Peyer's patch (tissue), 4 donors: ENCODE measurements at regions not wholly inside any gene's neighbourhood (a gene's known extent, or its start where the extent isn't known, plus 50 kb on each side); places are given as distances from the start of the nearest gene placed in this dataset.

Experiments used
- POLR2A ChIP-seq, 2 donors: fragments of 450-650 bp; IDR thresholded peaks; one replicate each; pipeline ENCODE4 v1.5.1; 2017; ENCODE audit warnings: antibody characterized with exemption in 2 of 2, mild to moderate bottlenecking in 2 of 2, moderate library complexity in 2 of 2
- TF ChIP-seq, protein P1 (sequence below), 6 experiments: fragments of 450-650 bp in 4 of 6; fragments of 200-600 bp in 2 of 6; sonication (generic) in 1 of 6; IDR thresholded peaks; one replicate each; pipeline ENCODE4 v1.5.1; 2017 to 2019; ENCODE audit warnings: antibody characterized with exemption in 6 of 6, mild to moderate bottlenecking in 3 of 6, moderate library complexity in 1 of 6

DNA sequence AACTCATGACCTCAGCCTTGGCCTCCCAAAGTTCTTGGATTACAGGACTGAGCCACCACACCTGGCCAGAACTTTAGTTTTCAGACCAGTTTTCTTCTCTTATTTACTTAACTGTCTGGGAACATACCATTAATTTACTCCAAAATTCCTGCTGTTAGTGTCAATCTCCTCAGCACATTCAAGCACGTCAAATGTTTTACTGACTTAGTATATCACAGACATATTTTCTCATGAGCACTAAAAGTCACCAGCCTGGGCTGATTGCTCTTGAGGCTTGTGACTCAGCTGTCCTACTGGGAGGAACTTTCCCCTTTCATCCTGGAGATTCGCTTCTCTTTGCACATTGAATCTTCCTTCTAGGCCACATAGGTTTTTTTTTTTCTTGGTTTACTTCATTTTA, 109.6 kb downstream of the PCDH18 start:
- TF ChIP-seq, protein P1, sequence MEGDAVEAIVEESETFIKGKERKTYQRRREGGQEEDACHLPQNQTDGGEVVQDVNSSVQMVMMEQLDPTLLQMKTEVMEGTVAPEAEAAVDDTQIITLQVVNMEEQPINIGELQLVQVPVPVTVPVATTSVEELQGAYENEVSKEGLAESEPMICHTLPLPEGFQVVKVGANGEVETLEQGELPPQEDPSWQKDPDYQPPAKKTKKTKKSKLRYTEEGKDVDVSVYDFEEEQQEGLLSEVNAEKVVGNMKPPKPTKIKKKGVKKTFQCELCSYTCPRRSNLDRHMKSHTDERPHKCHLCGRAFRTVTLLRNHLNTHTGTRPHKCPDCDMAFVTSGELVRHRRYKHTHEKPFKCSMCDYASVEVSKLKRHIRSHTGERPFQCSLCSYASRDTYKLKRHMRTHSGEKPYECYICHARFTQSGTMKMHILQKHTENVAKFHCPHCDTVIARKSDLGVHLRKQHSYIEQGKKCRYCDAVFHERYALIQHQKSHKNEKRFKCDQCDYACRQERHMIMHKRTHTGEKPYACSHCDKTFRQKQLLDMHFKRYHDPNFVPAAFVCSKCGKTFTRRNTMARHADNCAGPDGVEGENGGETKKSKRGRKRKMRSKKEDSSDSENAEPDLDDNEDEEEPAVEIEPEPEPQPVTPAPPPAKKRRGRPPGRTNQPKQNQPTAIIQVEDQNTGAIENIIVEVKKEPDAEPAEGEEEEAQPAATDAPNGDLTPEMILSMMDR (IDR thresholded peaks at IDR 0.05): no peak
- no peak for TF ChIP-seq POLR2A (IDR thresholded peaks at IDR 0.05)
